ENCODE measurements at regions not wholly inside any gene's neighbourhood (a gene's known extent, or its start where the extent isn't known, plus 50 kb on each side); places are given as distances from the start of the nearest gene placed in this dataset.
"Not testable (repeated sequence)": the region's sequence is repeated elsewhere in the genome, so short reads cannot be mapped to it uniquely, and the experiment has no call there.

- H3K36me3 ChIP-seq (ENCODE audit: control insufficient read depth in 2 of 2, insufficient read depth in 1 of 2, low read length in 2 of 2), result no peaks in the 10 kb centered on the region
- CTCF ChIA-PET, result no interaction called here
- no peak overlapping the region for H3K27ac ChIP-seq (ENCODE audit: extremely low read depth, low read depth, low read length)
- no peaks in the 10 kb centered on the region for H3K9me3 ChIP-seq (ENCODE audit: control insufficient read depth, insufficient read depth, low read depth, low read length)
- TF ChIP-seq ZNF132 (tag by site-specific recombination; IDR thresholded peaks at IDR 0.05; ENCODE audit: borderline replicate concordance), result no peak
- TF ChIP-seq SETDB1 (IDR thresholded peaks at IDR 0.05; ENCODE audit: insufficient read length, low read length), result peak; percentile 49
- no peak for TF ChIP-seq ZNF426 (tag by site-specific recombination; IDR thresholded peaks at IDR 0.05)
- TF ChIP-seq AEBP2 (tag by site-specific recombination; IDR thresholded peaks at IDR 0.05; ENCODE audit: borderline replicate concordance), result no peak
- POLR2A ChIA-PET, result no interaction called here
- no peaks in the 10 kb centered on the region for H3K4me1 ChIP-seq (ENCODE audit: control insufficient read depth, insufficient read depth, low read length)
- no peak overlapping the region for H3K4me3 ChIP-seq (ENCODE audit: low read depth, low read length)
Observed at GRCh38 chr7:109622320-109622719, 1052.6 kb downstream of the DNAJB9 start.

GRCh38 chr7:109632890-109633289 lies 1063.2 kb downstream of the DNAJB9 start:
- H3K27ac ChIP-seq (ENCODE audit: extremely low read depth, low read depth, low read length); POLR2A ChIA-PET; H3K36me3 ChIP-seq (ENCODE audit: control insufficient read depth in 2 of 2, insufficient read depth in 1 of 2, low read length in 2 of 2); H3K4me1 ChIP-seq (ENCODE audit: control insufficient read depth, insufficient read depth, low read length); H3K4me3 ChIP-seq (ENCODE audit: low read depth, low read length); CTCF ChIA-PET; H3K9me3 ChIP-seq (ENCODE audit: control insufficient read depth, insufficient read depth, low read depth, low read length): not testable (repeated sequence)
- peak; percentile 59 for TF ChIP-seq SETDB1 (IDR thresholded peaks at IDR 0.05; ENCODE audit: insufficient read length, low read length)

- no peaks in the 10 kb centered on the region for H3K4me1 ChIP-seq (ENCODE audit: control insufficient read depth, insufficient read depth, low read length)
- TF ChIP-seq GFI1B (tag by site-specific recombination; IDR thresholded peaks at IDR 0.05), result no peak
- no peak for TF ChIP-seq ZNF843 (tag by site-specific recombination; IDR thresholded peaks at IDR 0.05)
- TF ChIP-seq CTCF (tag by site-specific recombination; IDR thresholded peaks at IDR 0.05), result no peak
- no peak for TF ChIP-seq ZNF530 (tag by site-specific recombination; IDR thresholded peaks at IDR 0.05; ENCODE audit: low read depth)
- TF ChIP-seq ZNF626 (tag by site-specific recombination; IDR thresholded peaks at IDR 0.05), result no peak
- TF ChIP-seq ZNF146 (tag by site-specific recombination; IDR thresholded peaks at IDR 0.05), result no peak
- TF ChIP-seq ZNF302 (tag by site-specific recombination; IDR thresholded peaks at IDR 0.05; ENCODE audit: low read depth), result no peak
- TF ChIP-seq SCRT2 (tag by site-specific recombination; IDR thresholded peaks at IDR 0.05), result no peak
- TF ChIP-seq ZSCAN23 (tag by site-specific recombination; IDR thresholded peaks at IDR 0.05), result no peak
- no peak for TF ChIP-seq ZNF529 (tag by site-specific recombination; IDR thresholded peaks at IDR 0.05; ENCODE audit: insufficient replicate concordance)
- no peaks in the 10 kb centered on the region for H3K36me3 ChIP-seq (ENCODE audit: control insufficient read depth in 2 of 2, insufficient read depth in 1 of 2, low read length in 2 of 2)
- CTCF ChIA-PET, result no interaction called here
- H3K27ac ChIP-seq (ENCODE audit: extremely low read depth, low read depth, low read length), result no peak overlapping the region
- POLR2A ChIA-PET, result no interaction called here
- H3K9me3 ChIP-seq (ENCODE audit: control insufficient read depth, insufficient read depth, low read depth, low read length), result no peaks in the 10 kb centered on the region
- no peak overlapping the region for H3K4me3 ChIP-seq (ENCODE audit: low read depth, low read length)
Observed at GRCh38 chr7:109635374-109635773, 1065.7 kb downstream of the DNAJB9 start.

- H3K27ac ChIP-seq (ENCODE audit: extremely low read depth, low read depth, low read length), result no peak overlapping the region
- H3K4me3 ChIP-seq (ENCODE audit: low read depth, low read length), result no peak overlapping the region
- POLR2A ChIA-PET, result no interaction called here
- H3K4me1 ChIP-seq (ENCODE audit: control insufficient read depth, insufficient read depth, low read length), result no peaks in the 10 kb centered on the region
- H3K36me3 ChIP-seq (ENCODE audit: control insufficient read depth in 2 of 2, insufficient read depth in 1 of 2, low read length in 2 of 2), result no peaks in the 10 kb centered on the region
- no peaks in the 10 kb centered on the region for H3K9me3 ChIP-seq (ENCODE audit: control insufficient read depth, insufficient read depth, low read depth, low read length)
- CTCF ChIA-PET, result no interaction called here
- TF ChIP-seq AEBP2 (tag by site-specific recombination; IDR thresholded peaks at IDR 0.05; ENCODE audit: borderline replicate concordance) (no peak), ZNF354C (tag by site-specific recombination; IDR thresholded peaks at IDR 0.05; ENCODE audit: borderline replicate concordance, low read depth) (no peak), KLF10 (tag by site-specific recombination; IDR thresholded peaks at IDR 0.05) (no peak), ZNF391 (tag by site-specific recombination; IDR thresholded peaks at IDR 0.05; ENCODE audit: borderline replicate concordance, low read depth) (no peak), ZNF223 (tag by site-specific recombination; IDR thresholded peaks at IDR 0.05) (no peak), FEZF1 (tag by site-specific recombination; IDR thresholded peaks at IDR 0.05) (no peak), ZNF473 (tag by site-specific recombination; IDR thresholded peaks at IDR 0.05) (no peak), ZNF280C (tag by site-specific recombination; IDR thresholded peaks at IDR 0.05) (no peak), ZNF433 (tag by site-specific recombination; IDR thresholded peaks at IDR 0.05; ENCODE audit: low read depth) (no peak)
Observed at GRCh38 chr7:109637428-109637990, 1067.8 kb downstream of the DNAJB9 start.
